Right lobe of liver (tissue), 4 donors: ENCODE measurements at regions not wholly inside any gene's neighbourhood (a gene's known extent, or its start where the extent isn't known, plus 50 kb on each side); places are given as distances from the start of the nearest gene placed in this dataset.

Experiments
- POLR2A ChIP-seq: fragments of 450-650 bp; IDR thresholded peaks from one replicate; pipeline ENCODE4 v1.6.1; 2017; ENCODE audit warnings: antibody characterized with exemption, mild to moderate bottlenecking
- TF ChIP-seq, protein P1 (sequence below), 4 donors: fragments of 200-600 bp in 3 of 4; fragments of 450-650 bp in 1 of 4; IDR thresholded peaks; one replicate each; pipeline versions ENCODE4 v1.5.1 to v1.8.0; 2016 to 2022; ENCODE audit warnings: antibody characterized with exemption in 4 of 4, mild to moderate bottlenecking in 2 of 4
- donor health status: DM: no; HTN: no; CAD: no.
- donor health status: DM: no; HTN: no; CAD: no.
- donor health status: DM: no; HTN: yes; CAD: no.

DNA sequence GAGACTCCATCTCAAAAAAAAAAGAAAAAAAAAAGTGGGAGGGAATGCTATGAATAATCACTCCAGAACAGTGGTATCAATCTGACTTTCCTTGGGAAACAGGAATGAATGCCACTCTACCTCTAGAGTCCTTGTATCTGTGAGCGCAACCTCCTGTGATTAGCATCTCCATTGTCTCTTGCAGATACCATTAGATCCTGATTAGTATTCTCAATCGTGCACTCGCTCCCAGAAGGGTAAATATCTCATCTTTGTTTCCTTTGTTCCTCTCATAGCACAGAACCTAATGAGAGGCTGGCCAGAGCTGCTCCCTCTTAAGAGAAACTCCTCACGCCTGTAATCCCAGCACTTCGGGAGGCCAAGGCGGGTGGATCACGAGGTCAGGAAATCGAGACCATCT, 184.4 kb upstream of the KCNK2 start:
- TF ChIP-seq, protein P1, sequence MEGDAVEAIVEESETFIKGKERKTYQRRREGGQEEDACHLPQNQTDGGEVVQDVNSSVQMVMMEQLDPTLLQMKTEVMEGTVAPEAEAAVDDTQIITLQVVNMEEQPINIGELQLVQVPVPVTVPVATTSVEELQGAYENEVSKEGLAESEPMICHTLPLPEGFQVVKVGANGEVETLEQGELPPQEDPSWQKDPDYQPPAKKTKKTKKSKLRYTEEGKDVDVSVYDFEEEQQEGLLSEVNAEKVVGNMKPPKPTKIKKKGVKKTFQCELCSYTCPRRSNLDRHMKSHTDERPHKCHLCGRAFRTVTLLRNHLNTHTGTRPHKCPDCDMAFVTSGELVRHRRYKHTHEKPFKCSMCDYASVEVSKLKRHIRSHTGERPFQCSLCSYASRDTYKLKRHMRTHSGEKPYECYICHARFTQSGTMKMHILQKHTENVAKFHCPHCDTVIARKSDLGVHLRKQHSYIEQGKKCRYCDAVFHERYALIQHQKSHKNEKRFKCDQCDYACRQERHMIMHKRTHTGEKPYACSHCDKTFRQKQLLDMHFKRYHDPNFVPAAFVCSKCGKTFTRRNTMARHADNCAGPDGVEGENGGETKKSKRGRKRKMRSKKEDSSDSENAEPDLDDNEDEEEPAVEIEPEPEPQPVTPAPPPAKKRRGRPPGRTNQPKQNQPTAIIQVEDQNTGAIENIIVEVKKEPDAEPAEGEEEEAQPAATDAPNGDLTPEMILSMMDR (IDR thresholded peaks at IDR 0.05) = no peak
- TF ChIP-seq POLR2A = no peak
